Liver (tissue), 8 donors: ENCODE measurements at regions not wholly inside any gene's neighbourhood (a gene's known extent, or its start where the extent isn't known, plus 50 kb on each side); places are given as distances from the start of the nearest gene placed in this dataset.
A peak's percentile ranks its signal among the peaks of the same experiment; 100 is the strongest.

Experiments used
- DNase-seq: peaks from one replicate; pipeline ENCODE4 v3.0.0-alpha.2; 2017; ENCODE audit warnings: low spot score
- H3K27ac ChIP-seq, 2 donors: one replicate each; pipeline ENCODE4 v1.7.0; 2013; ENCODE audit warnings: inconsistent platforms in 2 of 2, low read length in 2 of 2, control low read depth in 1 of 2, low read depth in 1 of 2, mild to moderate bottlenecking in 1 of 2
- H3K27me3 ChIP-seq, 4 donors: one replicate each; pipeline versions ENCODE4 v1.6.1 to v1.7.0; 2013; ENCODE audit warnings: low read length in 3 of 4, inconsistent platforms in 1 of 4, mild to moderate bottlenecking in 1 of 4, moderate library complexity in 1 of 4; ENCODE audit not compliant: control insufficient read depth in 4 of 4, insufficient read depth in 4 of 4
- H3K36me3 ChIP-seq, 4 donors: one replicate each; pipeline versions ENCODE4 v1.6.1 to v1.7.0; 2013; ENCODE audit warnings: low read length in 3 of 4, mild to moderate bottlenecking in 3 of 4, low read depth in 1 of 4, moderate library complexity in 1 of 4; ENCODE audit not compliant: control insufficient read depth in 4 of 4, insufficient read depth in 3 of 4
- H3K4me1 ChIP-seq, 4 donors: one replicate each; pipeline versions ENCODE4 v1.6.1 to v1.7.0; 2013; ENCODE audit warnings: low read length in 3 of 4, mild to moderate bottlenecking in 3 of 4, moderate library complexity in 1 of 4; ENCODE audit not compliant: control insufficient read depth in 4 of 4, insufficient read depth in 4 of 4
- H3K4me3 ChIP-seq, 3 donors: one replicate each; pipeline versions ENCODE4 v1.6.1 to v1.7.0; 2013; ENCODE audit warnings: low read length in 3 of 3, control low read depth in 1 of 3, low read depth in 1 of 3, mild to moderate bottlenecking in 1 of 3
- H3K9ac ChIP-seq, 2 donors: one replicate each; pipeline ENCODE4 v1.7.0; 2013; ENCODE audit warnings: low read length in 2 of 2, mild to moderate bottlenecking in 2 of 2, moderate library complexity in 2 of 2, control low read depth in 1 of 2, low read depth in 1 of 2
- H3K9me3 ChIP-seq, 4 donors: one replicate each; pipeline versions ENCODE4 v1.6.1 to v1.7.0; 2013; ENCODE audit warnings: low read length in 3 of 4; ENCODE audit not compliant: control insufficient read depth in 4 of 4
- ATF3 ChIP-seq: IDR thresholded peaks from 2 replicates; pipeline ENCODE4 v1.6.1; 2016; ENCODE audit warnings: antibody characterized with exemption
- CTCF ChIP-seq: fragments of 150-350 bp; IDR thresholded peaks from 2 replicates; pipeline ENCODE4 v1.5.1; 2017; ENCODE audit warnings: improper control_type of control experiment, low read depth, low read length; ENCODE audit not compliant: missing input control
- EGR1 ChIP-seq, 2 donors: IDR thresholded peaks; 2 replicates each; pipeline ENCODE4 v1.6.1; 2016 to 2018; ENCODE audit warnings: antibody characterized with exemption in 2 of 2, low read depth in 2 of 2
- FOXA1 ChIP-seq: IDR thresholded peaks from 2 replicates; pipeline ENCODE4 v1.6.1; 2016; ENCODE audit warnings: antibody characterized with exemption
- FOXA2 ChIP-seq: IDR thresholded peaks from 2 replicates; pipeline ENCODE4 v1.6.1; 2016; ENCODE audit warnings: antibody characterized with exemption
- GABPA ChIP-seq, 2 donors: IDR thresholded peaks in 1 of 2; conservative IDR thresholded peaks in 1 of 2; 2 replicates each; pipeline ENCODE4 v1.6.1; 2016; ENCODE audit warnings: antibody characterized with exemption in 2 of 2, mild to moderate bottlenecking in 1 of 2, moderate library complexity in 1 of 2
- HNF4A ChIP-seq, 2 donors: conservative IDR thresholded peaks; 2 replicates each; pipeline ENCODE4 v1.6.1; 2016; ENCODE audit warnings: antibody characterized with exemption in 2 of 2, mild to moderate bottlenecking in 2 of 2
- HNF4G ChIP-seq: IDR thresholded peaks from 2 replicates; pipeline ENCODE4 v1.6.1; 2016; ENCODE audit warnings: antibody characterized with exemption
- JUND ChIP-seq, 2 donors: IDR thresholded peaks; 2 replicates each; pipeline ENCODE4 v1.6.1; 2016; ENCODE audit warnings: antibody characterized with exemption in 2 of 2
- MAX ChIP-seq: IDR thresholded peaks from 2 replicates; pipeline ENCODE4 v1.6.1; 2016; ENCODE audit warnings: antibody characterized with exemption
- NR2F2 ChIP-seq: IDR thresholded peaks from 2 replicates; pipeline ENCODE4 v1.6.1; 2016; ENCODE audit warnings: antibody characterized with exemption
- RAD21 ChIP-seq, 2 donors: IDR thresholded peaks; 2 replicates each; pipeline ENCODE4 v1.6.1; 2016; ENCODE audit warnings: antibody characterized with exemption in 2 of 2, mild to moderate bottlenecking in 2 of 2
- REST ChIP-seq: IDR thresholded peaks from 2 replicates; pipeline ENCODE4 v1.6.1; 2016; ENCODE audit warnings: antibody characterized with exemption, mild to moderate bottlenecking
- RXRA ChIP-seq, 2 donors: IDR thresholded peaks; 2 replicates each; pipeline ENCODE4 v1.6.1; 2017 to 2018; ENCODE audit warnings: antibody characterized with exemption in 2 of 2, mild to moderate bottlenecking in 1 of 2
- SP1 ChIP-seq: IDR thresholded peaks from 2 replicates; pipeline ENCODE4 v1.6.1; 2018; ENCODE audit warnings: antibody characterized with exemption, mild to moderate bottlenecking
- TAF1 ChIP-seq: conservative IDR thresholded peaks from 2 replicates; pipeline ENCODE4 v1.6.1; 2016; ENCODE audit warnings: antibody characterized with exemption, mild to moderate bottlenecking
- YY1 ChIP-seq: IDR thresholded peaks from 2 replicates; pipeline ENCODE4 v1.6.1; 2016; ENCODE audit warnings: antibody characterized with exemption, mild to moderate bottlenecking
- ZBTB33 ChIP-seq: IDR thresholded peaks from 2 replicates; pipeline ENCODE4 v1.6.1; 2016; ENCODE audit warnings: antibody characterized with exemption
- WGBS: extraction: QIAGEN DNeasy Blood & Tissue Kit; methylation state at CpG from one replicate; pipeline ENCODE4 v1.1.7; 2013; 5-methylcytosine and 5-hydroxymethylcytosine counted together
- donor health status: healthy.
- donor health status: healthy.
- donor health status: healthy.
- donor health status: healthy.
- donor health status: healthy.

GRCh38 chr1:222058249-222058648, 316.4 kb upstream of the DUSP10 start:
- 37% methylated on average over 2 of the region's 2 CpGs for WGBS
- Histone ChIP-seq H3K27me3 (no peaks in the 10 kb centered on the region), H3K9me3 (no peaks in the 10 kb centered on the region), H3K9ac (peak overlapping the region in 1 of 2 donors; percentile 8), H3K4me1 (peaks cover 7 to 59% (median 40%) of the 10 kb centered on the region in 4 donors), H3K36me3 (no peaks in the 10 kb centered on the region), H3K27ac (peak overlapping the region; percentile 93 to 96), H3K4me3 (no peak overlapping the region)
- TF ChIP-seq CTCF (peak; percentile 64), TAF1 (no peak), YY1 (peak; percentile 73), RAD21 (IDR thresholded peaks at IDR 0.05) (peak; percentile 79 to 88), ATF3 (no peak), FOXA1 (no peak), FOXA2 (no peak), HNF4A (conservative IDR thresholded peaks at IDR 0.05) (peak; percentile 69 to 74), HNF4G (no peak), GABPA (IDR thresholded peaks at IDR 0.05 in 1 of 2, conservative IDR thresholded peaks at IDR 0.05 in 1 of 2) (no peak), EGR1 (IDR thresholded peaks at IDR 0.05; ENCODE audit: low read depth in 2 of 2) (no peak), RXRA (IDR thresholded peaks at IDR 0.05) (peak; percentile 97), NR2F2 (peak; percentile 25), JUND (IDR thresholded peaks at IDR 0.05) (peak in 1 of 2 donors; percentile 56), ZBTB33 (no peak), MAX (peak; percentile 84), SP1 (peak; percentile 84), REST (peak; percentile 40)
- no peak for DNase-seq
